CD4-positive, alpha-beta T cell treated with Interleukin-4 for 4 hours (primary cell): ENCODE measurements at regions not wholly inside any gene's neighbourhood (a gene's known extent, or its start where the extent isn't known, plus 50 kb on each side); places are given as distances from the start of the nearest gene placed in this dataset.
"Not testable (repeated sequence)": the region's sequence is repeated elsewhere in the genome, so short reads cannot be mapped to it uniquely, and the experiment has no call there.

Experiments used
- DNase-seq: peaks from one replicate; pipeline ENCODE4 v3.0.0-alpha.2; 2020

DNA sequence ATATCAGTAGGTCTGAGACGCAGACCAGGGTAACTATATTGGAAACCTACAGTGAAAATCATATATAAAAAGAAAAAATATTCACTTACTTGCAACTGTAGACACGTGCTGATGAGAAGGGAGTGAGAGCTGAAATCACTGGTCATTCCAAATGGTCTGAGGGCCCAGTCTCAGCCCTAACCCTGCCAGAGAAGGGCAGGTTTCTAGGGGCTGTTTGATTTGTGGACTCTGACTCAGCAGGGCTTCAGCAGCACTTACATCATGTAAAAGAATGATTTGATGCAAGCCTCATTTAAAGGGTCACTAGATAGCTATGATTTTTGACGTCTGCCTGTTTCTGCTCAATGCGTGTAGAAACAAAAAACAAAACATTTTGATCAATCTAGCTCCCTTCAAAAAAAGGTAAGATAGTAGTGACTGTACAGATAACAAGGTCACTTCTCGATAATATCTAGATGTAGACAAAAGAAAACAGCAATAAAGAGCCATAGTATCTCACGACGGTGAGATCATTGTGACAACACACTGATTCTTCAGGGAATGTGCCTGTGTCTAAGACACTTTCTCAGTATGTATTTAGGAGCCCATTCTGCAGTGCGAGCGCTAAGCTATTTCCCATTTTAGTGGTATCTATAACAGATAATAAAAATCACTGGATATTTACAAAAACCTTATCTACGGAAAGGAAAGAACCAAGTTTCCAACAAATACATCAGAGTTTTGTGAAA, 307.2 kb downstream of the HIVEP2 start:
- DNase-seq = no peak

DNA sequence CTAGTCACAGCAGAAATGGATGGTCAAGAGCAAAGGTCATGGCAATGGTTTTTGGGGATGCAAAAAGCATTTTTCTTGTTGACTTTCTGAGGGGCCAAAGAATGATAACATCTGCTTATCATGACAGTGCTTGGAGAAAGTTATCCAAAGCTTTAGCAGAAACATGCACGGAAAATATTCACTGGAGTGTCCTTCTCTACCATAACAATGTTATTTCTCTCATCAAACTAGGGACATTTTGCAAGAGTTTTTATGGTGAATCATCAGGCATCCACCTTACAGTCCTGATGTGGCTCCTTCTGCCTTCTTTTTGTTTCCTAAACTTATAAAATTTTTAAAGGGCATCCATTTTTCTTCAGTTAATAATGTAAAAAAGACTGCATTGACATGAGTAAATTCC, 302.3 kb downstream of the HIVEP2 start:
- no peak for DNase-seq

DNA sequence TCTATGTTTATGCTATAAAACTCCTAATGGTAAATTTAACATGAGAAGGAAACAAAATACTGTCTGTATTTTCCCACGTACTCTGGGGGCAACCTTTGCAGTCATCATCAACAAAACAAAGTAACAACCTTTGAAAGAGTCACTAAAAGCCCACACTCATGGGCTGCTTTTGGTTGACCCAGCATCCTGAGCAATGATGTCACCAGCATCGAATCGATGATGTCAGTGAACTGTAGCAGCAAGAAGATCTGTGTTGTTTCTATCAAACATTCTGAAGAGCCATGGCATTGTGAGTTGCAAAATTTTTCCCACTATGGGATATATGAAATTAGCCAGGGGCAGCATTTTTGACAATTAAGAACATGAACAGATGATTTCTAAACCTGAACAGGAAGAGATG, 300.1 kb downstream of the HIVEP2 start:
- DNase-seq = no peak

DNA sequence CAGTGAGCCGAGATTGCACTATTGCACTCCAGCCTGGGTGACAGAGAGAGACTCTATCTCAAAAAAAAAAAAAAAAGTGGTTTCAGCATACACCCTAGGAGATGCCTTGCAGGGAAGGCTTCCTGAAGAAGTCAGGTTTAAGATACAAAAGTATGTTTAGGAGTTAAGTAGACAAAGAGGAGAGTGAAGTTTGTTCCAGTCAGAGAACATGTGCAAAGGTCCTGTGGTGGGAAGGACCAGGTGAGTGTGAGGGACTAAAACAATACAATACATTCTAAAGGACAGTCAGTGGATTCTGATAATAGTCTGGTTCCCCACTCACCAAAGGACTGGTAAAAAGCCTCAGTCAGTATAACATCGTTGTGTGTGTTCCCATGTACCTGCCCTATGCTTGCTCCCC, 299.3 kb downstream of the HIVEP2 start:
- DNase-seq = no peak

DNA sequence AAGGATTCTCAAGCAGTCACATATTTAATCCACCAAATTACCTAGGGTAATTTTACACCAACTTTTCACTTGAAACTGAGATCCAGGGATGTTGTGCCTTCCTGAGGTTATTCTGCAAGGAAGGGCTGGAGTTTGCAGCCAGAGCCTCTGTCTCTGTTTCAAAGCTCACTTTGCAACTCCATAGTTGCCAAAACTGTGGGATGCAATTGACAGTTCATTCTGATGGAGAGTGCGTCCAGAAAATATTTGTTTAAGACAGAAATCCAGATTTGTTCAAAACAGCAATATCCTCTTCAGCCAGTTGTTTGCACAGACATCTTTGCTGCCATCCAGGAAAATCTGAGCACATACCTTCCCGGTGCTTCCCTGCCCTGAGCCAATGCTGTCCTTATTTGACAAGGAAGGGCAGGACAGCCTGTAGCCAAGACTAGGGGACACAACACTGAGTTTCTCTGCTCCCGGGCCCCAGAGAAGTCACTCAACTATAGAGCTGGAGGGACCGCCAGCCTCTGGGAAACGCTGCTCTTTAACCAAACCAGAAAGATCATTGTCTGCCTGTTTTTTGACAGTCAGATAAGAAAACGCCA, 297.4 kb downstream of the HIVEP2 start:
- DNase-seq = no peak

DNA sequence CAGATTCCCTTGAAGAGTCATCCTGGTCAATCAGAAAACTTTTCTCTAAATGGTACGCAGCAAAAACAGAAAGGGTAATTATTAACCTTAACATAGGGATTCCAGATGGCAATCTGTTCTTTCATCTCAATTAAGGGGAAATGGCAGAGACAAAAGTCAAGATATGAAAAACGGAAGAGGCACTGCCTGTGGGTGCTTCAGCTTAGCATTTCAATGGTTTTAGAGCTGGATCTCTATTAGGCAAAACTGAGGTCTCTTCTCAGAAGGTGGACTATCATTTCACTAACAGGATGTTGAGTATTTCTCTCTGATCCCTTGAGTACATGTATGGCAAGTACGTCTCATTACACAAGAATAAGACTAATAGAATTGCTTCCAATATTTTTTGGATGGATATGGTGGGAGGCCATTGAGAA, 296.9 kb downstream of the HIVEP2 start:
- no peak for DNase-seq

DNA sequence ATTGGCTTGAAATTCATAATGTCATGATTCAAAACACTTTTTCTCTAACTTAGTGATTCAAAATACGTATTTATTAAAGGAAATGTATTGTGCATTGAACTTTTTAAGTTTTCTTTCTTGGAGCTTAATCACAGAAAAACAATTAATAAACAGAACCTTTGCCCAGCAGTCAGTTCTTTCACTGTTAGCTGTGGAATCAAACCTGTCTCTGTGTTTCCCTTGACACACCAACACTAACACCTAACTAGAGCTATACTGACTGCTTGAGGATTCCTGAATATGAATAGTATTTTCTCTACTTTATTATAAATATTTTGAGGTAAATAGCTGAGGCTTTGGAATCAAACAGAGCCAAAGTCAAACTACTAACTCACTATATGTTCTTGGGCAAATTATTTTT, 296.4 kb downstream of the HIVEP2 start:
- no peak for DNase-seq

DNA sequence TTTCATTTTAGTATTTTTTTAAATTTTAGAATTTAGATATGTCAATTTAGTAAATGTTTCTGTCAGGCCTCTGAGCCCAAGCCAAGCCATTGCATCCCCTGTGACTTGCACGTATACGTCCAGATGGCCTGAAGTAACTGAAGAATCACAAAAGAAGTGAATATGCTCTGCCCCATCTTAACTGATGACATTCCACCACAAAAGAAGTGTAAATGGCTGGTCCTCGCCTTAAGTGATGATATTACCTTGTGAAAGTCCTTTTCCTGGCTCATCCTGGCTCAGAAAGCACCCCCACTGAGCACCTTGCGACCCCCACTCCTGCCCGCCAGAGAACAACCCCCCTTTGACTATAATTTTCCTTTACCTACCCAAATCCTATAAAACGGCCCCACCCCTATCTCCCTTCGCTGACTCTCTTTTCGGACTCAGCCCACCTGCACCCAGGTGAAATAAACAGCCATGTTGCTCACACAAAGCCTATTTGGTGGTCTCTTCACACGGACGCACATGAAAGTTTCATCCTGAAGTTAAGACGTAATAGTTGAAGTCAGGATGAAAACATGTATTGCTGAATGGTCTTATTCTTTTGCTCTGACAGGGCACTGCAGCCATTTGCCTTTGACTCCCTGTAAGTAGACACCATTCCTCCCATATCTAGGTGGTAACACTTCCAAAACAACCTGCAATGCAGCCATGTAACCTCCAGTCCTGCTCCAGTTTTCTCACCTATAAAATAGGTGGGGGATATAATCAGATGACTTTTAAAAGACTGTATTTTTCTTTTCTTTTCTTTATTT, 295.3 kb downstream of the HIVEP2 start:
- not testable (repeated sequence) for DNase-seq

DNA sequence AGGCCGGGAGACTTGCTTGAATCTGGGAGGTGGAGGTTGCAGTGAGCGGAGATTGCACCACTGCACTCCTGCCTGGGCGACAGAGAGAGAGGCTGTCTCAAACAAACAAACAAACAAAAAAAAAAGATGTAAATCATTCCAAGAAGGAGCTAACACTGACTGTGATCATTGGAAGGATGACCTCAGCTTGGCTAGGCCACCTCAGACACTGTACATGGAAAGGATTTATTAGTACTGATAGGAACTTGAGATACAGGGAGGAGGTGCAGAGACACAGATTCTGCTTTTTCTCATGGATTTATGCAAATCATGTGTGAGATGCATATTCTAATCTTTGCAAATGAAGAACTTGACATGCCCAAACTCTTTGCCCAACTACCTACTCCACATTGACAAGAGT, 293.6 kb downstream of the HIVEP2 start:
- no peak for DNase-seq

DNA sequence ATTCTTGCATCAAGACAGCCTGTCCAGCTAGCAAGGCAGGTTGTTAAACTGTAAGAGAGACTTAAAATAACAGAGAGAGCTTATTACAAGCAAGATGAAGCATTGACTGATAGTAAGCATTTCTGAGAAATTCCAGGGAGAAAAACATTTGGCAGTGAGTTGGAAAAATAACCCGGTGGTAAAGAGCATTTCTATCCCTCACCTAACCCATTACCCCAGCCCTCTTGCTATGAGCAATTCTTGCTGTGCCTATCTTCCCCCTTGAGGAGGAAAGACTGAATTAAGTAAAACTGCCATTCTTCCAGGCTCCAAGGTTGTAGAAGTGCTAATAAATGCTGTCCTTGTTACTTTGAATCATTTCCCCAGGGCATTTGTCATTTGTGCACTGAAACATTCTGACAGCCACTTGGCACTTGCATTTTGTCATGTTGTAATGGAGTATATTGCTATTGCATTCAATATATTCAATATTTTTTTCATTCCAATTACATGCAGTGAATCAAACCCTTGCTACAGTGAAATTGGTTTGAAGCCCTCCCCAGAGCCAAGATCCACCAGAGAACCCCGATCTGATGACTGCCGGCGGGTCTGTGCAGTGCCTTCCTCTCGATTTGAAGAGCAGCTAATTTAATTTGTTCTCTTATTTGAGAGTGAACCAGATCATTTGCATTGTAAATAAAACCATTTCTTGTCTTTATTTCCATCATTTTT, 291.1 kb downstream of the HIVEP2 start:
- no peak for DNase-seq

DNA sequence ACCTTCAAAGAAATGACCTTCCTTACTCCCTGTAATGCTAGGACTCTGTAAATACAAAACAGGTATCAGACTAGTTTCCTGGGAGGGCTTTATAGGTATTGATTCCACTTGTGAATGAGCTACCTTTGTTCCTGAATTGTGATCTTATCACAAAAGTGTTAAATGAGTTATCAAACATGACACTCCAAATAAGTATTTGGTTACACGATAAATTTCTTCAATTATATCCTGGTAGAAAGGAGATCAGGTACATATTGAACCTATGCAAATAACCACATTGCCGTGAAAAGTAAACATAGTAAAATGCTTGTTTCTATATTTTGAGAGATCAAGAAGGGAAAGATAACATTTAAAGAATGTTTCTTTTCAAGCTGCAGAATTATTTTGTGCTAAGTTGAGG, 285.3 kb downstream of the HIVEP2 start:
- no peak for DNase-seq

DNA sequence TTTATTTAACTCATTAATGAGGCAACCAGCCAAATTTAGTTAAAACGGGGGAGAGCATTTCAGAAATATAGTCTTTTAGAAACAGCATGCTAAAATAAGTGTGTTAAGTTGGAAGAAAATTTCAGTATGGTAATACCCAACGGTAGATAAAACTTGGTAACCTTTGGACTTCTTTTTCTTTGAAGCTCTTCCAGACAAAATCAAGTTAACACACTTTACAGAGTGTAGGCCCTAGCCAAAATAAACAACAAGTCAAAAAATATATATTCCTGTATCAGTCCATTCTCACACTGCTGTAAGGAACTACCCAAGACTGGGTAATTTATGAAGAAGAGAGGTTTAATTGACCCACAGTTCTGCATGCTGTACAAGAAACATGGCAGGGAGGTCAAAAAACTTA, 279.6 kb downstream of the HIVEP2 start:
- no peak for DNase-seq

DNA sequence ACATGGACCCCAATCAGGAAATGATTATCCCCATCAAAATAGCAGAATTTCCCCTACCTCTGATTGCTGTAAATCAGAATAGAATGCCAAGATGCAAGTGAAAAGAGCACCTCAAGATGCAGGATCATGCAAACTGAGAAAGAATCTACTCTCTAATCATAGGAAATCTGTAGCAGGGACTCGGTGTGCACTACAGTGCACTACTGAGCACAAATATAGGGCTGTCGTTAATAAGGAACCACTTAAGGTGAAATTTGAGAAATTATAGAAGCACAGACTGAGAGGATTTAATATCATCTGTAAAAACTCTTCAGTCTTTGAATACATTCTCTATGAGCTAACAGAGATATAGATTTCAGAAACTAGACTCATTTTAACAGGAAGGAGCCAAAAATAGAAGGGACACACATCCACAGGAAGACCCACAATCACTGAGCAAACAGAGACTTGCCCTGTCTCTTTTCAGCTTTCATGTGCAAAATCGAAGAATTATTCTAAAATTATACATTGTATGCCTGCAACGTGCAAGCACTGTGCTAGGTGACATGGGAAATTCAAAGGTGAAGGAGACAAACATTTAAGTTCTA, 278.3 kb downstream of the HIVEP2 start:
- no peak for DNase-seq

DNA sequence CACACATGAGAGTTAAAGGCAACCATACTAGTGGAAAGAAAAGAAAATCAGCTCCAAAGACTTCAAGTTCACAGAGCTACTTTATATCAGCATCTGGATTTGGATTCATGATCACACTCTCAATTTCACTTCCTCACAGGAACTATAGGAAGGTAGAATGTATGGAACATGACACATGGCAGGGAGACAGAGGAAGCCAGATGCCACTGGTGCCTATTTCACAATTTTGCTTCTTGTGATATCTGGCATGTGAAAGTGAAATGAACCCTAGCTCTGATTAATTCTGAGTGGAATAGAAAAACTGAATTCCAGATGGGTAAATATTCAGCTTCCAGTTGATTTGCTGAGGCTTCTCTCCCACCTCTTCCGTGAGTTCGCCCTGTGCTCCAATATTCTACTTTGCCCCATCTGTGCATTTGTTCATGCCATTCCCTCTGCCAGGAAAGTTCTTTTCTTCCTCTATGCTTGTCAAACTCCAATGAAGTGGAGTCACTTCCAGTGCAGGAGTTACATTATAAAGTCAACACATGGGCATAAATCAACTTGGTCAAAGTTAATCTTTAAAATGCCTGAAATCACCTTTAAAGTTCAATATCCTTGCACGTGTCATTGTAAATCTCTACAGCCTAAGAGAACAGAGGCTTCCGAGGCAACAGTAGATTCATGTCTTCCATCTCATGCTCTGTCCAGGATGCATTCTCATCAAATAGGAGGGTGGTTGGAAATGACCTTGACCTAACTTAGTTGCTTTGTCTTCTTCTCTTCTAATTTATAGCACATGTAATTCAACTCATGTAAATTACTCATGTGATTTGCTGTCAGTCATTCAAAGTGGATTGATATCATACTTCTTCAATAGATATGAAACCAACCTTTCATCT, 275.3 kb downstream of the HIVEP2 start:
- no peak for DNase-seq

DNA sequence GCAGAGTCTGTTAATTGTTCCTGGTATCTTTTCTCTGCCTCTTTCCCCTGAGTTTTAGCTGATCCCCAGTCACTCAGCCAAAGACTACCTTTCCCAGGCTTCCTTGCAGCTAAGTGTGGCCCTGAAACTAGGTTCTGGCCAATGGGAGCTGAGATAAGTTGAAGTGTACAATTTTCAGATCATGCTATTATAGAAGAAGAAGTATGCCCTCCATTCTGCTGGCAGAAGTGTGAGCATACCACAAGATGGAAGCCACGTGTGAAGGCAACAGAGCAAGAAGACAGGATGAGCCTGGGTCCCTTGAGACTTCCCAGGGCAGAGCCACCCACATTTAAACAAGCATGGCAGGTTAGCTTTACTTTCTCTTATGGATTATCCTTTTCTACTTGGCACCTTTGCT, 273.2 kb downstream of the HIVEP2 start:
- no peak for DNase-seq

DNA sequence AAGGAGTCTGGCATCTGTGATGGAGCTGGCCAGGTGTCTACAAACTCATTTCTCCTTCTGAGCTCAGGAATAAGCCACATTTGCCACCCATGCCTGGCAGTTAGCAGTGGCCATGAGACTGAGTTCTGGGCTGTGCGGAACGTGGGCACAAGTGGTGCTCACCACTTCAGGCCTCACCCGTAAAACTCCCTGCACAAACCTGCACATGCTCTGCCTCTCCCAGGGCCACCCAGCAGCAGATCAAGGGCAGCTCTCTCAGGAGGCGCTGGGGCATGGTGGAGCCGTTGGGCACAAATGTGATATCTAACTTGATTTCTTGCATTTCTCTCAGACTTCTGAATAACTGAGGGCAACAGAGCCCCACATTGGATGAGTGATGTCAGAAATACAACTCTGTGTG, 269.5 kb downstream of the HIVEP2 start:
- no peak for DNase-seq

DNA sequence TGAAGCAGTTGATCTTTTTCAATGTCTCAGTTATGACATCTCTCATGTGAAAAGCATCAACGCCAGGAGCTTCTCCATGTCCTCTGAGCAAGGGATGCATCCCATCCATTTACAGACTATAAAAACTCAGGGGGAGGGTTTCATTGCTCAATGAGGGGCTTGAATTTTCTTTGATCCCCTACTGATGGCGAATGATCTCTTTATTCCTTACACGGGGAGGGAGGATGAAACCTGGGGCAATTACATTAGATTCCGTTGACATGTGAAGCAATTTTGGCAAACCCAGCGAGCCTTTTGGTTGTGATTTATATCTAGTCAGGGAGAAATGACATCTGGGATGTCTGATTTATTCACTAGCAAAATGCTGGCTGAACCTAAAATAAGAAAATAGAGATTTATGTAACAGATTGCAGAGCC, 268.9 kb downstream of the HIVEP2 start:
- no peak for DNase-seq

DNA sequence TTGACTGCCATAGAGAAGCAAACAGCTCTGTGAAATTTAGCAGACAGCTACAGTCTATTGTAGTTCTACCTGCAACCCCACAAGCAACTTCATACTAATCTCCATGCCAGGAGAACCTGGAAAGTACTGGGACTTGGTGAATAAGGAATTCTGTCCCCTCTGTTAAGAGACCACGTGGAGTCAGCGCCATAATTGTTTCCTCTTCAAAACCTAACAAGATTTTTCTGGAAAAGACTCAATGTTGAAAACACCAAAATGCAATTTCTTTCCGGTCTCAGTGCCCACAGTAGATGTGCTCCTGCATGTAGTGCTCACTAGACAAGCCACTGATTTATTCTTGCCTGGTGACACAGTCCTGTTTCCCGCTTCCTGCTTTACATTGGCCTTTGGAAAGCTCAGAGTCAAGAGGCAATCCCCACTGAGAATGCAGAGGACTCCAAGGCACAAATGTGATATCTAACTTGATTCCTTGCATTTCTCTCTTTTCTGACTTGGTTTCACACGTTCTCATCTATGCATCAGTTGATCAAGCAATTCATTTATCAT, 268.3 kb downstream of the HIVEP2 start:
- DNase-seq = no peak

DNA sequence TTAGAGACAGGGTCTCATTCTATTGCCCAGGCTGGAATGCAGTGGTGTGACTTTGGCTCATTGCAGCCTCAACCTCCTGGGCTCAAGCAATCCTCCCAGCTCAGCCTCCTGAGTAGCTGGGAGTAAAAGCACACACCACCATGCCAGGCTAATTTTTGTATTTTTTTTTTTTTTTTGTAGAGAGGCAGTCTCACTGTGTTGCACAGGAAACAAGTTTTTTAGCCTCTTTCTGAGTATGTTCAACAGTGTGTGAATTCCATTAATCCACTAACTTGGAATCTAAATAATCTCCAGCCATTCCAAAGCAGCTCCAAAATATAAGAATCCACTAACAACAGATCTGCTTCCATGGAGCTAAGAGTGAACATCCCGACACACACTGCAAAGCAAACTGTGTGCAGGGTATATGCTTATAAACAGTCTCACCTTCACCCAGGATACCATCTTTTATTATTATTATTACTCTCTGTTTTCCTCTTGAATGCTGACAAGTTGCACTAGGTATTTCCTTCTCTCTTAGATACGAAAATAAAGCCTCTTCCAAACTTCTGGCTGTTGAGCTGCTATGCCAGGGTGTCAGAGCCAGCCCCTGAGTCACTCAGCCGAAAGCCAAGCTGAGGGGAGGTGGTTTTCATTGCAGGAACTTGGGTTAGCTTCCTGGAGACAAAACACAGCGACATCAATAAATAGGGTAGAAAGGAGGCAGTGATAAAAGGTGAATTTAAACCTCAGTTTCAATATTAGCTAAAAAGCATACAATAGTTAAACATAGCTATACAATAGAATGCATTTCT, 264.9 kb downstream of the HIVEP2 start:
- DNase-seq = peak; percentile 14

DNA sequence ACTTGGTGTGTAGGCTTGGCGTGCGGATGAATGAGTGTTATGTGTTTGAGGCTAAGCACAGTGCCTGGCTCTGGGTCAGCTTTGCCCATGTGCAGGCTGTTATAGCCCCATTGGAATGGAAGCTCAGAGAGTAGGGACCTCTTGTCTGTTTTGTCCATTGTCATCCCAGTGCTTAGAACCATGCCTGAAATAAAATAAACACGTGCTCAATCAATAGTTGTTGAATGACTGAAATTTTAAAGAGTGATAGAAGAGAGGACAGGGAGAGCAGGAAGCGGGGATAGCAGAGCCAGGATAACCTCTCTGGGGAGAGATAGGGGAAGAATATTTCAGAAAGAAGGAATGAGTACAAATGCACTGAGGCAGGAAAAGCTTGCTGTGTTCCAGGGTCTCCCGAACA, 263.9 kb downstream of the HIVEP2 start:
- no peak for DNase-seq

DNA sequence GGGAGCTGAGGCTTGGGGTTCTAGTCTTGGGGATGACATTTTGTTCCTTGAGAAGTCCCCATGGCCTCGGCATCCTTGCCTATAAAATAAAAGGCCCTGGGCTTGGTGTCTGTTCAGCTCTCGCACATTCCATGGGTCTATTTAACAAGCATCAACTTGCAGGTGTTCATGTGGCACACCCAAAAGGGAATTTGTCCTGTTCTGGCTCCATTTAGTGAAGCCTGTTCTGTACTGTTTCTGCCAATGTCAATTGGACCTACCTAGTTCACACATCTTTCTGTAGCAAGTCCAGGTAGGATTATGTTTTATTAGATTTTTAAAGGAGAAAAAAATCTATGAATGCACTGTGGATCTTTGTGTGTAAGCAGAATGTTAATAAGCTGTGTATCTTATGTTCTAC, 262.0 kb downstream of the HIVEP2 start:
- DNase-seq = no peak
